Activated CD4-positive, alpha-beta T cell treated with anti-CD3 and anti-CD28 coated beads, Interleukin-2, amount 50 U/mL, for 24 hours (primary cell): ENCODE measurements at regions not wholly inside any gene's neighbourhood (a gene's known extent, or its start where the extent isn't known, plus 50 kb on each side); places are given as distances from the start of the nearest gene placed in this dataset.

Experiments
- DNase-seq, 2 donors: peaks; one replicate each; pipeline ENCODE4 v3.0.0-alpha.2; 2020; ENCODE audit warnings: low read depth in 1 of 2, low spot score in 1 of 2

DNA sequence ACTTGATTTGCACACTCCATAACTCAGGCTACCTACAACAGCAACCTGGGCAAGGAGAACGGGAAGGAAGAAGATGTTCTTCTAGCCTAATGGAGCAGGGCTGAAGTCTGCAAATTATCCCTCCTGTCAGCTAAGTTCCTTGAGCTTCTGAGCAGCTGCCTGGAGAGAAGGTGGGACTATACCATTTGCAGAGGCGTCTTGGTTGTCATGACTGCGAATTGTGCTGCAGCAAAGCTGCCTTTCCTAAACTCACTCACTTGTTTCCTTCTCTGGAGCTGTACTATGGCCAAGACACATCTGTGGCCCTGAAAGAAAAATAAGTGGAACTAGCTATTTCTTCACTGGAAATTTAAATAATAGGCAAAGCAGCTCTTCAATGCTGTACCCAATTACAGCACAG lies 682.4 kb upstream of the GRIA3 start:
- no peak for DNase-seq

GRCh38 chrX:122504026-122504425 lies 680.1 kb upstream of the GRIA3 start:
- DNase-seq: no peak

GRCh38 chrX:122512561-122513072 lies 671.5 kb upstream of the GRIA3 start:
- DNase-seq: no peak

DNA sequence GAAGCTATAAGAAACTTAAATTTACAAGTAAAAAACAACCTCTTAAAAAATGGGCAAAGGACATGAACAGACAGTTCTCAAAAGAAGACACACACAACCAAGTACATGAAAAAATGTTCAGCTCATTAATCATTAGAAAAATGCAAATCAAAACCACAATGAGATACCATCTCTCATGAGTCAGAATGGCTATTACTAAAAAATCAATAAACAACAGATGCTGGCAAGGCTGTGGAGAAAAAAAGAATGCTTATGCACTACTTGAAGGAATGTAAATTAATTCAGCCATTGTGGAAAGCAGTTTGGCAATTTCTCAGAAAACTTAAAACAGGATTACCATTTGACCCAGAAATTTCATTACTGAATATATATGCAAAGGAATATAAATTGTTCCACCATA lies 666.3 kb upstream of the GRIA3 start:
- DNase-seq: no peak

GRCh38 chrX:122545778-122546177 lies 638.3 kb upstream of the GRIA3 start:
- no peak for DNase-seq

GRCh38 chrX:122546269-122546668 lies 637.8 kb upstream of the GRIA3 start:
- no peak for DNase-seq

DNA sequence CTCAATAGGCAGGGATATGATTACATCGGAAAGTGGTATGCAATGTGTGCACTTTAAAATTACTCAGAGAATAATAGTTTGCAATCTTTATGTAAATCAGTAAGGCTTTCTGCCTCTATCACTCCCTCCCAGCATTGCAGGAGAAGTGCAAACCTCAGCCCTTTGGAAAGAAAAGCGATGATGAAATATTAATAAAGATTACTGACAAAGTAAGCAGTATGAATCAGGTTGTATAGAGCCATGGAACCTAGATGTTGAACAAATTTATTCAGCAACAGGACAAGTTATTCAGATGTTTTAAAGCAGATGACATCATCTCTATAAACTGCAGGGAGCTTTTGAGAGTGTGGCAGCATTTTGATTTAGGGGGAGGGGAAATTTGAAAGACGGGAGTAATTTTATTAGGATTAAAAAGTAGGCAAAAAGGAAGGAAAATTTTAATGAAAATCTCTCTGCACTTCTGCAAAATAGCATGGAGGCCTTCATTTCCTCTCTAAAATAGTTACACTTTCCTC lies 631.7 kb upstream of the GRIA3 start:
- DNase-seq: no peak

DNA sequence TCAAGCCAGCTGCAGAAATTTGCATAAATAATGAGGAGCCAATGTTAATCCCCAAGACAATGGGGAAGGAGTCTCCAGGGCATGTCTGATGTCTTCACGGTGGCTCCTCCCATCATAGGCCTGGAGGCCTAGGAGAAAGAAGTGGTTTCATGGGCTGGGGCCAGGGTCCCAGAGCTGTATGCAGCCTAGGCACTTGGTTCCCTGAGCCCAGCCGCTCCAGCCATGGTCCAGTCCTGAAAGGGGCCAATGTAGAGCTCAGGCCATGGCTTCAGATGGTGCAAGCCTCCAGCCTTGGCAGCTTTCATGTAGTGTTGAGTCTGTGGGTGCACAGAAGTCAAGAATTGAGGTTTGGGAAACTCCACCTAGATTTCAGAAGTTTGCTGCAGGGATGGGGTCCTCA lies 628.2 kb upstream of the GRIA3 start:
- no peak for DNase-seq

GRCh38 chrX:122565952-122566351 lies 618.1 kb upstream of the GRIA3 start:
- DNase-seq: no peak

GRCh38 chrX:122566401-122566800 lies 617.7 kb upstream of the GRIA3 start:
- no peak for DNase-seq

- no peak for DNase-seq
Measured at GRCh38 chrX:122567911-122568310, 616.2 kb upstream of the GRIA3 start.

GRCh38 chrX:122572461-122572860 lies 611.6 kb upstream of the GRIA3 start:
- DNase-seq: no peak

DNA sequence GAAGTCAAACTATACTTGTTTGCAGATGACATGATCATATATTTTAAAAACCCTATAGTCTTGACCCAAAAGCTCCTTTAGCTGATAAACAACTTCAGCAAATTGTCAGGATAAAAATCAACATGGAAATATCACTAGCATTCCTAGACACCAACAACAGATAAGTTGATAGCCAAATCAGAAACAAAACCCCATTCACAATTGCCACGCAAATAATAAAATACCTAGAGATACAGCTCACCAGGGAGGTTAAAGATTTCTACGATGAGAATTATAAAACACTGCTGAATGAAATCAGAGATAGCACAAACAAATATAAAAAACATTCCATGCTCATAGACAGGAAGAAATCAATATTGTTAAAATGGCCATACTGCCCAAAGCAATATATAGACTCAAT lies 605.0 kb upstream of the GRIA3 start:
- DNase-seq: no peak

- DNase-seq: no peak
Measured at GRCh38 chrX:122579526-122579925, 604.6 kb upstream of the GRIA3 start.

DNA sequence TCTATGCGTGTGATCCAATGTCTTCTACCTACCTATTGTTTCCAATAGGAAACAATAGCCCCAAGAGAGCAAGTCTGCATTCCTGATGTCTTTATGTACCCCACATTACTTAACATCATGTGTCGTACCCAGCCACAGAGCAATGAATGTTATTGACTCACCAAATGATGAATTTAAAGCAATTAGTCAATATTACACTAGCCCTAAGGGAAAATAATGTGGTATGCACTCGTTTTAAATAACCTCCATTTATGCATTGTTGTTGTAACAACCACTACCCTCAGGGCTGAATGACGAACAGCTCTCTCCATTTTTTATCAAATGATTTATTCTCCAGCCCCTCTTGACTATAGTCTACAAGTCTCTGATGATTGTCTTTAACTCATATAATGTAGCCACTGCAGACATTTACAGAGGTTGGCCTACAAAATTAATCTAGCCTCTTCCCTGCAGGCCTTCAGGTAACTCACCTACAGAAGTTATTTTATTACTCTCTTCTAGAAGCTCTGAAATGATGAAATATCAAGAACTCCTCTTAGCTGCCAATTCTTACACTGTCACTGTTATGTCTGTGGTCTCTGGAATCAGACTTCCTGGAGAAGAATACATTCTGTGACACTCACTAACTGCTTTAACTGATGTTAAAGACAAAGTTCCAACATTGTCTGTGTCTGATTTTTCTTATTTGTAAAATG lies 601.7 kb upstream of the GRIA3 start:
- DNase-seq: no peak

DNA sequence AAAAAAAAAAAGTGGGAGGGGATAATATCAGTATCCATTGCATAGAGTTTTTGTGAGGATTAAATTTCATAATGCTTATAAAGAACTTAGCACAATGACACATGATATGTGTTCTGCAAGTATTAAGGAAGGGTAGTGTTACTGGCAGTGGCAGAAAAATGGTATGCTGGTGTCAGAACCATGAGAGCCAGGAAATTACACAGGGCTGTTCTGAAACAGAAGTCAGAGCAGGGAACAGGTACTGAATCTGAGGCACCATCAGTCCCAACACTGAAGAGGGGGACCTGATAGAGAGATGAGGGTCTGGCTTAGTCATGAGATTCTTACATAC lies 601.1 kb upstream of the GRIA3 start:
- no peak for DNase-seq

GRCh38 chrX:122583551-122583950 lies 600.5 kb upstream of the GRIA3 start:
- no peak for DNase-seq

GRCh38 chrX:122584981-122585380 lies 599.1 kb upstream of the GRIA3 start:
- DNase-seq: no peak

DNA sequence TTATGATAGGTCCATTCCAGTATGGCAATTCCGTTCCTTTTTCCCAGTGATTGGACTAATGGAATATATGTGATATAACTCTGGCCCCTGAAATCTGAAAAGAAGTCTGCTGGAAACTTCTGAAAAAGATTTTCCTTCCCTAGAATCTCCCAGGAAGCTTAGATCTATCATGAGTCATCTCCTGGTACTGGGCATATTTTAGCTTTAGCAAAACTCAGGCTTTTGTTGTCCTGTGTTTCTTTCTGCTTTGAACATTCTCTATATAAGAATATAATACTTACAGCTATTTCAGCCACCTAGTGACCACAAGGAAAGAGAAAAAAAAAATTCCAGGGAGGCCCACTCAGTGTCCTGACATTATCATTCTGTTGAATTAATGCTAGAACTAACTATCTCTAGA lies 597.2 kb upstream of the GRIA3 start:
- DNase-seq: no peak

- DNase-seq: no peak
Measured at GRCh38 chrX:122591546-122591945, 592.5 kb upstream of the GRIA3 start.

GRCh38 chrX:122596998-122597397 lies 587.1 kb upstream of the GRIA3 start:
- DNase-seq: no peak

DNA sequence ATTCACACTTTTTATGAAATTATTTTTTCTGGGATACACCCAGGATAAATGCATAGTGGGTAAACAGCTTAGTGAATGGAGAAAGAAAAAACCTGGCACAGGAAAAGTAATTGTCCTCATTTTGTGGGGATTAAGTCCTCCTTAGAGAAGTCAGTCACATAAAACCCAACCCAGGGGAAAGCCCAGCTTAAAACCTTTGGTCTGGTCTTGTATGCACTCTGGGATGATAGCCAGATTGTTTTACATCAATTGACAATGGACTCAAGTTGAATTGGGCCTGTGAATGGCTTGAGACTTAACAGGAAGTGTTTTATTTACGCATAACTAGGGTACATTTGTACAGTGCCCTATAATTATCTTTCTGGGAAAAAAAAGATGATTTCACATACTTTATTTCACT lies 561.3 kb upstream of the GRIA3 start:
- no peak for DNase-seq

GRCh38 chrX:122625239-122625638 lies 558.8 kb upstream of the GRIA3 start:
- no peak for DNase-seq
